Medulla oblongata (tissue), 1 donor: ENCODE measurements at regions not wholly inside any gene's neighbourhood (a gene's known extent, or its start where the extent isn't known, plus 50 kb on each side); places are given as distances from the start of the nearest gene placed in this dataset.

Experiments used
- DNase-seq: peaks from one replicate; pipeline ENCODE4 v3.0.0-alpha.2; 2015; ENCODE audit errors: extremely low spot score

- DNase-seq = no peak
Measured at GRCh38 chr9:16309469-16310271, 560.8 kb downstream of the BNC2 start.

- DNase-seq = no peak
Measured at GRCh38 chr9:16310278-16311110, 560.0 kb downstream of the BNC2 start.

- DNase-seq = no peak
Measured at GRCh38 chr9:16312116-16312515, 558.4 kb downstream of the BNC2 start.

GRCh38 chr9:16312962-16313546 is 557.4 kb downstream of the BNC2 start:
- DNase-seq = no peak

GRCh38 chr9:16314476-16314875 is 556.0 kb downstream of the BNC2 start:
- no peak for DNase-seq

- no peak for DNase-seq
Measured at GRCh38 chr9:16315720-16316119, 554.8 kb downstream of the BNC2 start.

- DNase-seq = no peak
Measured at GRCh38 chr9:16316456-16316855, 554.0 kb downstream of the BNC2 start.

- DNase-seq = peak; percentile 28
Measured at GRCh38 chr9:16316911-16317817, 553.3 kb downstream of the BNC2 start.

GRCh38 chr9:16318516-16319060 is 551.9 kb downstream of the BNC2 start:
- peak; percentile 53 for DNase-seq

- no peak for DNase-seq
Measured at GRCh38 chr9:16319646-16320045, 550.8 kb downstream of the BNC2 start.

GRCh38 chr9:16320338-16320902 is 550.0 kb downstream of the BNC2 start:
- no peak for DNase-seq

GRCh38 chr9:16321461-16322119 is 548.9 kb downstream of the BNC2 start:
- DNase-seq = no peak

GRCh38 chr9:16322849-16323248 is 547.6 kb downstream of the BNC2 start:
- DNase-seq = no peak

GRCh38 chr9:16325966-16326365 is 544.5 kb downstream of the BNC2 start:
- DNase-seq = no peak

GRCh38 chr9:16328349-16328748 is 542.1 kb downstream of the BNC2 start:
- DNase-seq = no peak

GRCh38 chr9:16329671-16330113 is 540.8 kb downstream of the BNC2 start:
- no peak for DNase-seq

GRCh38 chr9:16331031-16331430 is 539.4 kb downstream of the BNC2 start:
- no peak for DNase-seq

- no peak for DNase-seq
Measured at GRCh38 chr9:16331527-16331926, 538.9 kb downstream of the BNC2 start.

- DNase-seq = peak; percentile 35
Measured at GRCh38 chr9:16333691-16334090, 536.8 kb downstream of the BNC2 start.
